Umbilical cord (tissue), 1 donor: ENCODE measurements at regions not wholly inside any gene's neighbourhood (a gene's known extent, or its start where the extent isn't known, plus 50 kb on each side); places are given as distances from the start of the nearest gene placed in this dataset.
"Not testable (repeated sequence)": the region's sequence is repeated elsewhere in the genome, so short reads cannot be mapped to it uniquely, and the experiment has no call there.

Experiments
- DNase-seq: peaks from one replicate; pipeline ENCODE4 v3.0.0-alpha.2; 2015; ENCODE audit warnings: low spot score

GRCh38 chr7:85796956-85797355 lies 610.1 kb upstream of the SEMA3D start:
- DNase-seq = no peak

DNA sequence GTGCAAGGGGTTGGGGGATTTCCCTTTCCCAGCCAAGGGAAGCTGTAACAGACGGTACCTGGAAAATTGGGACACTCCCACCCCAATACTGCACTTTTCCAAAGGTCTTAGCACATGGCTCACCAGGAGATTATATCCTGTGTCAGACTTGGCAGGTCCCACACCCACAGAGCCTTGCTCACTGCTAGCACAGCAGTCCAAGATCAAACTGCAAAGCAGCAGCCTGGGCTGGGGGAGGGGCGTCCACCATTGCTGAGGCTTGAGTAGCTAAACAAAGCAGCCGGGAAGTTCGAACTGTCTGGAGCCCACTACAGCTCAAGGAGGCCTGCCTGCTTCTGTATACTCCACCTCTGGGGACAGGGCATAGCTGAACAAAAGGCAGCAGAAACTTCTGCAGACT lies 604.2 kb upstream of the SEMA3D start:
- not testable (repeated sequence) for DNase-seq

DNA sequence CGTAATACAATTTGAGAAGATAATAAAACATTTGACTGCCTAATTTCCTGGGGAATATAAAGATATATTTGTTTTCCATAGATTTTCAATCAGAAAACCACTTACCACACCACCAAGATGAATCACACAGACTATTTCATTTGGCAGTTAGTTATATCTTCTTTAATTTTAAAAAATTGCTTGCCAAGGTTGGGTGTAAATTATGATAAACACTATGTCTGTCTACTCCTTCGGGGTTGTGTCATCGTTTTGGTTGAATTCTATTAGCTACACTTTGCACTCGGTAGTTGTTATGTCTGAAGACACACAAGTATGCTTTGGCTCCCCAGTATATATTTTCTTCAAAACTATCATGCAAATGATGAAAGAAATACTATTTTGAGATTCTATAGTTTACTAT lies 594.8 kb upstream of the SEMA3D start:
- no peak for DNase-seq

GRCh38 chr7:85776691-85777345 lies 590.0 kb upstream of the SEMA3D start:
- DNase-seq = peak; percentile 58

- no peak for DNase-seq
Observed at GRCh38 chr7:85775431-85775830, 588.6 kb upstream of the SEMA3D start.

GRCh38 chr7:85774986-85775385 lies 588.1 kb upstream of the SEMA3D start:
- DNase-seq = no peak

- peak; percentile 7 for DNase-seq
Observed at GRCh38 chr7:85773116-85773728, 586.4 kb upstream of the SEMA3D start.

- no peak for DNase-seq
Observed at GRCh38 chr7:85771516-85771915, 584.7 kb upstream of the SEMA3D start.

- DNase-seq = no peak
Observed at GRCh38 chr7:85770332-85770731, 583.5 kb upstream of the SEMA3D start.

DNA sequence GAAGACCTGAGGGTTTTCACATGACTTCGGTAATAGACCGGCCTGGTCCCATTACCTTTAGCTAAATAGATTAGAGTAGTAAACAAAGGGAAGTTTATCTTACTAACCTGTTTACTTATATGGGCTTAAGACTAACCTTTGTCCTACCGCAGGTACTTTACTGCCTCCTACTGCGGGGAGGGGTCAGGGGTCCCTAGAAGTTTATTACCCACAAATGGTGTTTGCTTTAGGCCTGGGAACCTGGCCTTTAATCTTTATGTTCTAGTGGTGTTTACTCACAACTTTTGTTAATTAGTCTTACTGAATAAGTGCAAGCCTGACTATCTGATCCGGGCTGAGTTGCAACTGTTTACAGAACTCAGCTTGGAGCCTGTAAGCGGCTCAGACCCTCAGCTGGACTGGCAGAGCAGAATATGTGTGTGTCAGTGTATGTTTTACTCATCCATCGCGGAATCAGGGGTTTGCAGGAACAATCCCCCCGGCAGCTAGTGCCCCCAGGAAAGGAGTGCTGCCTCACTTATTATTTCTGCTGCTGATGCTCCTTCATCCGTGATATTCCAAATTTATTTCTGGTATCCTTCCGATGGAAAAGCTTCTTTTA lies 578.9 kb upstream of the SEMA3D start:
- no peak for DNase-seq

- no peak for DNase-seq
Observed at GRCh38 chr7:85764034-85764433, 577.2 kb upstream of the SEMA3D start.

DNA sequence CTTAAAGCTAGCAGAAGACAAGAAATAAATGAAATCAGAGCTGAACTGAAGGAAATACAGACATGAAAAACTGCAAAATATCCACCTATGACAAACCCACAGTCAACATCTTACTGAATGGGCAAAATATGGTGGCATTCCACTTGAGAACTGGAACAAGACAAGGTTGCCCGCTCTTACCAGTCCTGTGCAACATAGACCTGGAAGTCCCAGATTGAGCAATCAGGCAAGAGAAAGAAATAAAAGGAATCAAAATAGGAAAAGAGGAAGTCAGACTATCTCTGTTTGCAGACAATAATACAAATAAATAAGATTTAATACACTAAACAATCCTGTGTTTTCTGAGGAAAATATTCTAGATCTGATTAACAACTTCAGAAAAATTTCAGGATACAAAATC lies 570.5 kb upstream of the SEMA3D start:
- no peak for DNase-seq

GRCh38 chr7:85750454-85750949 lies 563.6 kb upstream of the SEMA3D start:
- DNase-seq = peak; percentile 23

- DNase-seq = no peak
Observed at GRCh38 chr7:85749696-85750453, 563.0 kb upstream of the SEMA3D start.

GRCh38 chr7:85748861-85749260 lies 562.0 kb upstream of the SEMA3D start:
- no peak for DNase-seq

DNA sequence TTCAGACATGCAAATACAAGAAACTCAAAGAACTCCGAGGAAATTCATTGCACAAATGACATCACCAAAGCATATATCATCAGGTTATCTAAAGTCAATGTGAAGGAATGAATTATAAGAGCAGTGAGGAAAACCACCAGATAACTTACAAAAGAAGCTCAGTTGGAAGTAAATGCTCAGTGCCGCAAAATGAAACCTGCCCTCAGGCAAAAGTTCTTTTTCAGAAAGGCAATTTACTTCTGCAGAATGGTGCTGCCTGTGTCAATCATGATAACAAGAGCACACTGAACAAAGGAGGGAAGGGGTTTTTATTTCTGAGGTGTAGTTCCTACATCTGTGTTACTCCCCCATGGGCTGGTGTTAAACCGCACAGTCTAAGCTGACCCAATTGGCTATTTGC lies 550.6 kb upstream of the SEMA3D start:
- no peak for DNase-seq

DNA sequence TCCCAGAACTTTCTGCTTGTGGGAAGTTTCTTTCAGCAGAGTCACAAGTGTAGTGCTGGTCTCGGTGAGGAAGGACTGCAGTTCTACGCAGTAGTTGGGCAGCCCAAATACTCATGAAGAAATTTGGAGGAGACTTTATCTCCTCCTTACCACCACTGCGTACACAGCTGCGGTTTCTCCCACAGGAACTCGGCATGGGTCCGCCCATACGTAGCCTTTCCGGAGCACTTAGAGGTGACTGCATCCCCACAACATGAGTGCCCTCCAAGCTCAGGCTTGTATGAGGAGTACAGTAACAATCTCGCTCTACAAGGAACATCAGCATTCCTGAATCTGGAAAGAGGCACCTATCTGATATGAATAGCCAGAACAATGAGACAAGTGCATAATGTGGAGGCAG lies 549.2 kb upstream of the SEMA3D start:
- no peak for DNase-seq

DNA sequence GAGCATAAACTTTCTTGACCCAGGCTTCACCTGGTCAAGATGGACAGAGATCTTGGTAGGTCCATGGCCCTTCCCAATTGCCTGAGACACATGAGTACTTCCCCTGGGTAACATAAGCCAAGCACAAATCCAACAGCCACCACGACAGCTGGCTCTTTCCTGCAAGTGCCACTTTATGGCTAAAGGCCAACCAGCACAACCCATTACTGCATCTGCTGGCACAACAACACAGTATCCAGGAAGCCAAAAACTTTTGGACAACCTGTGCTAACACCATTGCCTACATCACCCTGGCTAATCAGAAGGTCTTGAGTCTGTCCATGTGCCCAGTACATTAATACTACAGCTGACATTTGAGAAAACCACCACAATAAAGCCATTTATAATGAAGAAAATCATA lies 548.0 kb upstream of the SEMA3D start:
- DNase-seq = no peak

DNA sequence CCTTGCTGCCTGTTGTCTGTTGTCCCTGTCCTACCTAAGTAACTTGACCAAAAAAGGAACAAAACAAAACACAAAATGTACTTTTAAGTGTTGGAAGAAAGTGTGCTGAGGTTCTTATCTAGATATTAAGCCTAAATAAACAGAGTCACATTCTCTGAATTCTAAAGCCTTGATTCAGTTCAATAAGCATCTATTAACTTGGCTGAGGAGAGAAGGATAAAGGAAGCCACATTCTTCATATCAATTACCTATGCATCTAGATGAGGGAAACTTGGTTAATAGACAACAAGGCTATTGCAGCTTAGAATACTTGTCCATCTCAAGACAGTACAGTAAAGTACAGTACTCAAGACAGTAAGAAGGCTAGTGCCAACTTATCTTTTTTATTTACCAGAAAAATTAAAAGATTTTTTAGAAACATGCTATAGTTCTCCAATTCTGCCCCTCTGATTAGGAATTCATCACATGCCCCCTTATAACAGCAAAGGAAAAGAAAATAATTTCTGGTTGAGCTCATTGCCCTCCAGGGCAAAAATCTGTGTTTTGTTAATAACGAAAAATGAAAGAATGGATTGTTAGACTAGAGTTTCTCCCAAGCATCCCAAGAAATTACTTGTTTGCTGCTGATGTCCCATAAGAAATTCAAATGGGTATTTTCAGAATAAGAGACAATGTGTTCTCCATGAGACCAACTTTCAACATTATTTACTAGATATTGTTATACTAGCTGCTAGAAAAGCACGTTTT lies 546.5 kb upstream of the SEMA3D start:
- DNase-seq = no peak

DNA sequence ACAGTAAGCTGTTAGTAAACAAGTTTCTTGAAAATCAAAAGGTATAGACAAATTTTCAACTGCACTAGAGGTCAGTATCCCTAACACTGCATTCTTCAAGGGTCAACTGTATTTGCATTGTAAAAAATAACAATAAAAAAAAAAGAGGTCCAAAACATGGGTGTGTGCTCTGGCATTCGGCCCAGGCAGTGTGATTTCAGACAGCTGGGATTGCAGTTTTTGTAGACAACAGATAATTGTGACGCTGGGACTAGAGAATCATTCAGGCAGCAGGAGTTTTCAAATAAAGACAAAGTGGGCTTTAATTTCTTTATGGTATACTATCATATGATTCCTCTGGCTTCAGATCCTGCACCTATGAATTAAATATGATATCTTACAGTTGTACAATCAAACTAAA lies 543.2 kb upstream of the SEMA3D start:
- DNase-seq = no peak

DNA sequence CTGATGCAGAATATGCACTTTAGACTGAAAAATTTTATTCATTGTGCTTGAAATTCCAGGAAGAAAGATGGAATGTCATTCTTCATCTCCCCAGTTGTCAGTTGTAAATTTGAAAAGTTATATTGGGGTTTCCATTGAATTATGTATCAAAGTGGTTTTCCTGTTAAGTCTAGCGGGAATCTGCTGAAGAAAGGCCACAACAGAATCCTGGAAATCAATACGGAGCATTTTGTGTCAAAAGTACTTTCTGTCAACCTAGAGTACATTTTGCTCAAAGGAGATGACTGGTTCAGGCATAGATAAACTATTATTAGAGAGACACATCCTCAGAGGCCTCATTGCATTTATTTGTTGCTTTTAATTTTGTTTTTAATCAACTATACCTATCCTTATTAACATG lies 538.2 kb upstream of the SEMA3D start:
- no peak for DNase-seq
